ENCODE measurements at regions not wholly inside any gene's neighbourhood (a gene's known extent, or its start where the extent isn't known, plus 50 kb on each side); places are given as distances from the start of the nearest gene placed in this dataset.

DNA sequence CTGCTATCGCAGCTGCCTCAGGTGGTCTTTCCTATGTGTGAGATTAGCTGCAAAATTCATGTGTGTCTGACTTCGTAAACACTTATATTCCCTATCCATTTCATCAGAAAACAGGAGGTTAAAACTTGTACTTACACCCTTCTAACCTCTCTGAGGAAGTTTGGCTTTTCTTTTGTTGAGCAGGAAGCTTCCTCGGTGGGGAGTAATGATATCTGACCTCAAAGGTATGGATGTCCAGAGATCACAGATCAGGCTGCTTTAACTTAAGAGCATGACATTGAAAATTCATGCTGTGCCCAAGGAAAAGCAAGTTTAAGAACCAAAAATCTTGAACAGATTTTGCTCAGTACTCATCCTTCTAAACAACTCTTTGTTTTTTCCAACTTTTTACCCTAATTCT is 429.1 kb downstream of the STIM2 start:
- Histone ChIP-seq H3K27ac (ENCODE audit: low read depth in 1 of 2, low read length in 2 of 2) (no peak overlapping the region), H3K4me3 (ENCODE audit: low read length) (no peak overlapping the region), H3K27me3 (ENCODE audit: control insufficient read depth in 1 of 2, insufficient read depth in 2 of 2, low read length in 2 of 2) (no peaks in the 10 kb centered on the region), H3K36me3 (ENCODE audit: insufficient read depth, low read length) (no peaks in the 10 kb centered on the region), H3K4me1 (ENCODE audit: insufficient read depth, low read length) (no peaks in the 10 kb centered on the region), H3K9me3 (ENCODE audit: control insufficient read depth in 1 of 2, insufficient read depth in 1 of 2, low read length in 2 of 2) (no peaks in the 10 kb centered on the region)
- ChIA-PET CTCF (no interaction called here), POLR2A (no interaction called here)
- TF ChIP-seq CTCF (IDR thresholded peaks at IDR 0.05), result no peak
- Mint-ChIP-seq H3K36me3 (ENCODE audit: low read depth) (no peaks in the 10 kb centered on the region), H3K27me3 (no peaks in the 10 kb centered on the region), H3K9me3 (no peaks in the 10 kb centered on the region), H3K27ac (no peak overlapping the region), H3K4me3 (no peak overlapping the region), H3K4me1 (ENCODE audit: low read depth) (no peaks in the 10 kb centered on the region)
- no peak for DNase-seq
- no peak for ATAC-seq (ENCODE audit: poor library complexity)
- intact Hi-C loops (cut with DNase I, micrococcal nuclease), result no loop called here

GRCh38 chr4:27293831-27294230 is 433.2 kb downstream of the STIM2 start:
- Mint-ChIP-seq H3K4me1 (ENCODE audit: low read depth) (no peaks in the 10 kb centered on the region), H3K36me3 (ENCODE audit: low read depth) (no peaks in the 10 kb centered on the region), H3K27me3 (no peaks in the 10 kb centered on the region), H3K27ac (no peak overlapping the region), H3K4me3 (no peak overlapping the region), H3K9me3 (no peaks in the 10 kb centered on the region)
- intact Hi-C loops (cut with DNase I, micrococcal nuclease), result no loop called here
- Histone ChIP-seq H3K27ac (ENCODE audit: low read depth in 1 of 2, low read length in 2 of 2) (no peak overlapping the region), H3K9me3 (ENCODE audit: control insufficient read depth in 1 of 2, insufficient read depth in 1 of 2, low read length in 2 of 2) (no peaks in the 10 kb centered on the region), H3K36me3 (ENCODE audit: insufficient read depth, low read length) (no peaks in the 10 kb centered on the region), H3K27me3 (ENCODE audit: control insufficient read depth in 1 of 2, insufficient read depth in 2 of 2, low read length in 2 of 2) (no peaks in the 10 kb centered on the region), H3K4me3 (ENCODE audit: low read length) (no peak overlapping the region), H3K4me1 (ENCODE audit: insufficient read depth, low read length) (no peaks in the 10 kb centered on the region)
- ATAC-seq (ENCODE audit: poor library complexity) (no peak), DNase-seq (no peak)
- POLR2A ChIA-PET, result no interaction called here
- TF ChIP-seq CTCF (IDR thresholded peaks at IDR 0.05), result no peak
- CTCF ChIA-PET, result no interaction called here

DNA sequence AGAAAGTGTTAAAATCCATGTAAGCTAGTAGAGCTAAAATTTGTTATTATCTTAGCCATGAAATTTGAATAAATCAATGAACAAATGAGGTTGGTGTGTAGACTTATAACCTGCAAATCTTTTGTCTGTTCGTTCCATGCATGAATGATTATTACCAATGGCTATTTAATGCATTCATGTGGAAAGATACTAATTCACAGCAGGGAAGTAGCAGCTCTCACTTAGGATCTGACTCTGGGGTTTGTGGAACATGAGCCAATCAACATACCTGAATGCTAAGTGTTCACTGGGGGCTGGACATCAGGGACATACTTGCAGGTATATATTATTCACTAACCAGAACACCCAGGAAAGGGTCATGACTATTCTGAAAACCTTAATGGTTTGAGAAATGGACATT is 444.1 kb downstream of the STIM2 start:
- peaks cover 6% of the 10 kb centered on the region for H3K9me3 Mint-ChIP-seq
- H3K36me3 ChIP-seq (ENCODE audit: insufficient read depth, low read length), result no peaks in the 10 kb centered on the region
- DNase-seq (no peak), ATAC-seq (ENCODE audit: poor library complexity) (no peak)
- H3K4me3 ChIP-seq (ENCODE audit: low read length), result no peak overlapping the region
- POLR2A ChIA-PET, result no interaction called here
- intact Hi-C loops (cut with DNase I, micrococcal nuclease), result no loop called here
- no peaks in the 10 kb centered on the region for H3K27me3 ChIP-seq (ENCODE audit: control insufficient read depth in 1 of 2, insufficient read depth in 2 of 2, low read length in 2 of 2)
- H3K9me3 ChIP-seq (ENCODE audit: control insufficient read depth in 1 of 2, insufficient read depth in 1 of 2, low read length in 2 of 2), result peaks cover 0 to 9% of the 10 kb centered on the region in 2 experiments
- no peak overlapping the region for H3K27ac ChIP-seq (ENCODE audit: low read depth in 1 of 2, low read length in 2 of 2)
- H3K4me1 Mint-ChIP-seq (ENCODE audit: low read depth), result no peaks in the 10 kb centered on the region
- CTCF ChIA-PET, result no interaction called here
- no peak for TF ChIP-seq CTCF (IDR thresholded peaks at IDR 0.05)
- H3K27ac Mint-ChIP-seq, result no peak overlapping the region
- H3K36me3 Mint-ChIP-seq (ENCODE audit: low read depth), result no peaks in the 10 kb centered on the region
- H3K27me3 Mint-ChIP-seq, result no peaks in the 10 kb centered on the region
- no peaks in the 10 kb centered on the region for H3K4me1 ChIP-seq (ENCODE audit: insufficient read depth, low read length)
- H3K4me3 Mint-ChIP-seq, result no peak overlapping the region

Measured in CD4-positive, alpha-beta T cell (primary cell).